HCT116 (cell line): ENCODE measurements at regions not wholly inside any gene's neighbourhood (a gene's known extent, or its start where the extent isn't known, plus 50 kb on each side); places are given as distances from the start of the nearest gene placed in this dataset.

ENCODE experiments used
- ATAC-seq: fragments of 200-7000 bp; cut with Tn5 transposase; 2 replicates; pipeline ENCODE4 v1.9.1; 2020; ENCODE audit warnings: mild to moderate bottlenecking, moderate library complexity
- BruUV-seq: library from RNA; stranded (reverse); fragments of 400-500 nt; replicated peaks from 2 replicates; lab custom pipeline; 2021; lab: Mats Ljungman, UMichigan
- CTCF ChIA-PET: fragments of 300-600 bp; sonication (Branson Sonifier 250); formaldehyde crosslinking; loops from one replicate; lab custom pipeline; 2021; ENCODE audit warnings: antibody characterized with exemption; lab: Charles Lee
- POLR2A ChIA-PET: fragments of 300-600, 350-600 bp; sonication (Branson Sonifier 250); formaldehyde crosslinking; loops from one replicate; lab custom pipeline; 2021; ENCODE audit warnings: antibody characterized with exemption; lab: Charles Lee
- RAD21 ChIA-PET, 2 experiments: fragments of 300-600 bp; sonication (Branson Sonifier 250); formaldehyde crosslinking; loops; one replicate each; lab custom pipeline; 2023; ENCODE audit warnings: low total read pairs in 2 of 2; ENCODE audit not compliant: uncharacterized antibody in 2 of 2, unreplicated experiment in 2 of 2, low non-redundant PET in 1 of 2; lab: Charles Lee
- DNase-seq: peaks from one replicate; pipeline ENCODE4 v3.0.0-alpha.2; 2010; ENCODE audit warnings: low read depth, low spot score
- H2AFZ ChIP-seq: fragments of 200-600 bp; shearing (Covaris generic), sonication (generic); 2 replicates; pipeline ENCODE4 v1.6.1; 2017; ENCODE audit warnings: low read depth, mixed run types, mixed read lengths, antibody characterized with exemption, low read length; ENCODE audit not compliant: poor library complexity, severe bottlenecking
- H3K27ac ChIP-seq: 2 replicates; pipeline ENCODE4 v1.5.1; 2012; ENCODE audit warnings: low read depth, low read length
- H3K27me3 ChIP-seq: fragments of 200-600 bp; sonication (generic); 2 replicates; pipeline ENCODE4 v1.6.1; 2016; ENCODE audit warnings: mixed run types, low read length, mixed read lengths; ENCODE audit not compliant: insufficient read depth
- H3K36me3 ChIP-seq, 2 experiments: fragments of 200-500 bp in 1 of 2; fragments of 200-600 bp in 1 of 2; sonication (Bioruptor generic) in 1 of 2; sonication (generic) in 1 of 2; 2 replicates each; pipeline versions ENCODE4 v1.5.1 to v1.6.1; 2014 to 2016; ENCODE audit warnings: low read length in 2 of 2, inconsistent platforms in 1 of 2, mixed read lengths in 1 of 2, mixed run types in 1 of 2; ENCODE audit not compliant: insufficient read depth in 2 of 2, control insufficient read depth in 1 of 2
- H3K4me1 ChIP-seq, 2 experiments: fragments of 200-600 bp in 1 of 2; sonication (generic) in 1 of 2; 2 replicates each; pipeline versions ENCODE4 v1.5.1 to v1.6.1; 2012 to 2017; ENCODE audit warnings: low read length in 2 of 2, inconsistent platforms in 1 of 2, mild to moderate bottlenecking in 1 of 2, mixed read lengths in 1 of 2, mixed run types in 1 of 2, moderate library complexity in 1 of 2; ENCODE audit not compliant: insufficient read depth in 2 of 2, control insufficient read depth in 1 of 2
- H3K4me2 ChIP-seq: fragments of 200-600 bp; sonication (generic); 2 replicates; pipeline ENCODE4 v1.6.1; 2017; ENCODE audit warnings: mixed run types, low read length, mixed read lengths
- H3K4me3 ChIP-seq, 2 experiments: fragments of 200-600 bp in 1 of 2; sonication (generic) in 1 of 2; replicated peaks in 1 of 2; 2 replicates each; pipeline ENCODE4 v1.5.1; 2011 to 2016; ENCODE audit warnings: low read length in 2 of 2, control low read depth in 1 of 2, low read depth in 1 of 2, mild to moderate bottlenecking in 1 of 2, mixed read lengths in 1 of 2, mixed run types in 1 of 2
- H3K79me2 ChIP-seq: fragments of 200-600 bp; sonication (generic); 2 replicates; pipeline ENCODE4 v1.6.1; 2017; ENCODE audit warnings: mild to moderate bottlenecking, mixed run types, low read length, moderate library complexity, mixed read lengths; ENCODE audit not compliant: insufficient read depth
- H3K9ac ChIP-seq: fragments of 200-600 bp; sonication (generic); 2 replicates; pipeline ENCODE4 v1.6.1; 2016; ENCODE audit warnings: low read length, mixed read lengths
- H3K9me2 ChIP-seq: fragments of 200-600 bp; sonication (generic), shearing (Covaris generic); 2 replicates; pipeline ENCODE4 v1.6.1; 2017; ENCODE audit warnings: mixed run types, mild to moderate bottlenecking, moderate library complexity; ENCODE audit not compliant: insufficient read depth
- H3K9me3 ChIP-seq, 2 experiments: fragments of 200-500 bp in 1 of 2; fragments of 200-600 bp in 1 of 2; sonication (Bioruptor generic) in 1 of 2; sonication (generic) in 1 of 2; 2 replicates each; pipeline ENCODE4 v1.6.1; 2014 to 2017; ENCODE audit warnings: low read length in 2 of 2, mixed read lengths in 2 of 2, inconsistent platforms in 1 of 2, low read depth in 1 of 2, mild to moderate bottlenecking in 1 of 2, mixed run types in 1 of 2, moderate library complexity in 1 of 2; ENCODE audit not compliant: control insufficient read depth in 1 of 2, insufficient read depth in 1 of 2
- H4K20me1 ChIP-seq: fragments of 200-600 bp; sonication (generic), shearing (Covaris generic); 2 replicates; pipeline ENCODE4 v1.6.1; 2017; ENCODE audit warnings: mixed run types, mild to moderate bottlenecking, moderate library complexity; ENCODE audit not compliant: insufficient read depth
- CBX3 ChIP-seq: IDR thresholded peaks from 2 replicates; pipeline ENCODE4 v1.6.1; 2012; ENCODE audit warnings: low read depth
- ELF1 ChIP-seq: IDR thresholded peaks from 2 replicates; pipeline ENCODE4 v1.6.1; 2012; ENCODE audit warnings: low read depth, borderline replicate concordance
- EZH2phosphoT487 ChIP-seq: fragments of 200-600 bp; IDR thresholded peaks from 2 replicates; pipeline ENCODE4 v1.6.1; 2018; ENCODE audit warnings: antibody characterized with exemption, borderline replicate concordance
- FOSL1 ChIP-seq: IDR thresholded peaks from 2 replicates; pipeline ENCODE4 v1.6.1; 2012; ENCODE audit warnings: low read depth
- SP1 ChIP-seq: IDR thresholded peaks from 2 replicates; pipeline ENCODE4 v1.6.1; 2012; ENCODE audit warnings: low read depth
- SRF ChIP-seq: IDR thresholded peaks from 2 replicates; pipeline ENCODE4 v1.6.1; 2012; ENCODE audit warnings: low read depth
- TCF7L2 ChIP-seq: IDR thresholded peaks from 2 replicates; pipeline ENCODE4 v1.7.0; 2011; ENCODE audit warnings: borderline replicate concordance, inconsistent platforms; ENCODE audit not compliant: insufficient read depth, insufficient read length; ENCODE audit errors: extremely low read depth
- ZFX ChIP-seq: fragments of 450-650 bp; IDR thresholded peaks from 2 replicates; pipeline ENCODE4 v1.6.1; 2017
- ZNF274 ChIP-seq: fragments of 200-500 bp; sonication (Bioruptor generic); IDR thresholded peaks from 2 replicates; pipeline ENCODE4 v1.6.1; 2014; ENCODE audit warnings: mild to moderate bottlenecking, low read depth, low read length, inconsistent platforms
- intact Hi-C: fragments of 100-400 bp; cut with micrococcal nuclease; formaldehyde crosslinking; loops from 2 replicates; pipeline ENCODE4 v1.10.0; 2022
- TF ChIP-seq, protein P1 (sequence below), 3 experiments: fragments of 200-600 bp in 1 of 3; sonication (generic) in 1 of 3; IDR thresholded peaks in 2 of 3; conservative IDR thresholded peaks in 1 of 3; 2 replicates each; pipeline ENCODE4 v1.5.1; 2012 to 2017; ENCODE audit warnings: low read depth in 2 of 3, low read length in 2 of 3, antibody characterized with exemption in 1 of 3, borderline replicate concordance in 1 of 3, control low read depth in 1 of 3, mild to moderate bottlenecking in 1 of 3, mixed read lengths in 1 of 3, mixed run types in 1 of 3, moderate library complexity in 1 of 3; ENCODE audit not compliant: insufficient read depth in 1 of 3

DNA sequence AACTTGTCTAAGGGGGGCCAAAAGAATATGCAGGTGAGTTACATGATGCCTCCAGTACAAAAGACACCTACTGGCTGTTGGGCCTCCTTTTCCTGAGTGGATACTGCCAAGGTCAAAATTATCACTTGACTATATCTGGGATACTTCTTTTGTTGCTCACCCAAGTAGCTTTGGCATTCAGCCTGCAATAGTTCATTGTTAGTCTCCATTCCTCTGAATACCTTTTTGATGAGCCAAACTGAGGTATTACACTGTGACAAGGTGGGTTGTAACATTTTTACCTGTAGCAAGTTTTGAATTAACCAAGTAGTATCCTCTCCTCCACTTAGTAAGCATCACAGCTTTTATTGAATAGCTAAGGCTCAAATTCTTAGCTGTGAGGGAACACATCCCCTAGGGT is 408.0 kb downstream of the LRRIQ3 start:
- no peak overlapping the region for H3K9ac ChIP-seq
- no peak for DNase-seq
- H3K9me2 ChIP-seq = no peaks in the 10 kb centered on the region
- intact Hi-C loops = no loop called here
- H3K27me3 ChIP-seq = no peaks in the 10 kb centered on the region
- RAD21 ChIA-PET = no interaction called here
- no peak overlapping the region for H3K4me2 ChIP-seq
- TF ChIP-seq SRF (no peak), TCF7L2 (no peak), ZNF274 (no peak), SP1 (no peak), ZFX (no peak), ELF1 (no peak), EZH2phosphoT487 (no peak), FOSL1 (no peak)
- TF ChIP-seq, protein P1, sequence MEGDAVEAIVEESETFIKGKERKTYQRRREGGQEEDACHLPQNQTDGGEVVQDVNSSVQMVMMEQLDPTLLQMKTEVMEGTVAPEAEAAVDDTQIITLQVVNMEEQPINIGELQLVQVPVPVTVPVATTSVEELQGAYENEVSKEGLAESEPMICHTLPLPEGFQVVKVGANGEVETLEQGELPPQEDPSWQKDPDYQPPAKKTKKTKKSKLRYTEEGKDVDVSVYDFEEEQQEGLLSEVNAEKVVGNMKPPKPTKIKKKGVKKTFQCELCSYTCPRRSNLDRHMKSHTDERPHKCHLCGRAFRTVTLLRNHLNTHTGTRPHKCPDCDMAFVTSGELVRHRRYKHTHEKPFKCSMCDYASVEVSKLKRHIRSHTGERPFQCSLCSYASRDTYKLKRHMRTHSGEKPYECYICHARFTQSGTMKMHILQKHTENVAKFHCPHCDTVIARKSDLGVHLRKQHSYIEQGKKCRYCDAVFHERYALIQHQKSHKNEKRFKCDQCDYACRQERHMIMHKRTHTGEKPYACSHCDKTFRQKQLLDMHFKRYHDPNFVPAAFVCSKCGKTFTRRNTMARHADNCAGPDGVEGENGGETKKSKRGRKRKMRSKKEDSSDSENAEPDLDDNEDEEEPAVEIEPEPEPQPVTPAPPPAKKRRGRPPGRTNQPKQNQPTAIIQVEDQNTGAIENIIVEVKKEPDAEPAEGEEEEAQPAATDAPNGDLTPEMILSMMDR (IDR thresholded peaks at IDR 0.05 in 2 of 3, conservative IDR thresholded peaks at IDR 0.05 in 1 of 3; ENCODE audit: borderline replicate concordance in 1 of 3, insufficient read depth in 1 of 3, low read depth in 2 of 3, low read length in 2 of 3) = no peak
- TF ChIP-seq, all 23 proteins: peak for 0
- H3K9me3 ChIP-seq = peaks cover 5 to 29% of the 10 kb centered on the region in 2 experiments; a peak in 3 of 4 replicates
- BruUV-seq = no TSS peak
- no peak overlapping the region for H2AFZ ChIP-seq
- no peak overlapping the region for H3K27ac ChIP-seq
- H3K79me2 ChIP-seq = no peaks in the 10 kb centered on the region
- H3K4me3 ChIP-seq = no peak overlapping the region
- H3K36me3 ChIP-seq = no peaks in the 10 kb centered on the region
- H3K4me1 ChIP-seq = no peaks in the 10 kb centered on the region
- no peak for ATAC-seq
- ChIA-PET POLR2A (no interaction called here), CTCF (no interaction called here)
- no peaks in the 10 kb centered on the region for H4K20me1 ChIP-seq

DNA sequence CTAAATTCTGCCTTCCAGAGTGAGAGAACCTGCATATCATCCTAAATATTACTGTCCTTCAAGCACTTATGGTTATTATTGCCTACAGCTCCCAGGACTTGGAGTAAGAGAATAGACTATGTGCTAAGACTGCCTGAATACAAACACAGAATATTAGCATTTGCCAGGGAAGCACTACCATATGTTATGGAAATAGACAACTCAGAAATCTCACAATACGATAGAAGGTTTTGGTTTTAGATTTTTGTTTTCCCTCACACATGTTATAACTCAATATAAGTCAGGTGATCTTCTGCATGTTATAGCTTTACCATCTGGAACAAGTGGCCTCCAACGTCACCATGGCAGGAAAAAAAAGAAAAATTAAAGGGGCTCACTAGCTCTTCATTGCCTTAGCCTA is 413.9 kb downstream of the LRRIQ3 start:
- no peak overlapping the region for H3K4me3 ChIP-seq
- no peak overlapping the region for H3K4me2 ChIP-seq
- no peak overlapping the region for H3K9ac ChIP-seq
- H3K4me1 ChIP-seq = no peaks in the 10 kb centered on the region
- H3K27ac ChIP-seq = no peak overlapping the region
- POLR2A ChIA-PET = no interaction called here
- ATAC-seq = no peak
- no peak for DNase-seq
- TF ChIP-seq CBX3 = no peak
- TF ChIP-seq, all 23 proteins: peak for 0
- intact Hi-C loops = no loop called here
- Histone ChIP-seq H4K20me1 (no peaks in the 10 kb centered on the region), H3K79me2 (no peaks in the 10 kb centered on the region), H3K27me3 (no peaks in the 10 kb centered on the region), H3K36me3 (no peaks in the 10 kb centered on the region), H3K9me3 (peaks cover 0 to 17% of the 10 kb centered on the region in 2 experiments; a peak in 3 of 4 replicates), H3K9me2 (no peaks in the 10 kb centered on the region), H2AFZ (no peak overlapping the region)
- RAD21 ChIA-PET = no interaction called here
- CTCF ChIA-PET = no interaction called here
- BruUV-seq = no TSS peak
